DOHH2 (cell line): ENCODE measurements at regions not wholly inside any gene's neighbourhood (a gene's known extent, or its start where the extent isn't known, plus 50 kb on each side); places are given as distances from the start of the nearest gene placed in this dataset.

Experiments
- H3F3A ChIP-seq: fragments of 200-600 bp; sonication (generic), shearing (Covaris generic); 2 replicates; pipeline ENCODE4 v1.6.0; 2016; ENCODE audit warnings: antibody characterized with exemption, mild to moderate bottlenecking; ENCODE audit not compliant: control insufficient read depth, insufficient read depth
- H3K27ac ChIP-seq: fragments of 200-600 bp; sonication (generic); 2 replicates; pipeline ENCODE4 v1.5.1; 2014; ENCODE audit warnings: low read depth, mild to moderate bottlenecking, low read length, moderate library complexity
- H3K27me3 ChIP-seq: fragments of 200-600 bp; sonication (generic); 2 replicates; pipeline ENCODE4 v1.6.1; 2014; ENCODE audit warnings: mild to moderate bottlenecking, low read length, mixed read lengths; ENCODE audit not compliant: control insufficient read depth
- H3K36me3 ChIP-seq: fragments of 200-600 bp; sonication (generic); 2 replicates; pipeline ENCODE4 v1.6.1; 2014; ENCODE audit warnings: mild to moderate bottlenecking, low read length, moderate library complexity, mixed read lengths; ENCODE audit not compliant: control insufficient read depth
- H3K4me1 ChIP-seq: fragments of 200-600 bp; sonication (generic); 2 replicates; pipeline ENCODE4 v1.6.1; 2014; ENCODE audit warnings: mild to moderate bottlenecking, low read length, mixed read lengths; ENCODE audit not compliant: control insufficient read depth
- H3K4me2 ChIP-seq: fragments of 200-600 bp; sonication (generic); 2 replicates; pipeline ENCODE4 v1.6.0; 2014; ENCODE audit warnings: mild to moderate bottlenecking, low read length, moderate library complexity
- H3K4me3 ChIP-seq: fragments of 200-600 bp; sonication (generic); 2 replicates; pipeline ENCODE4 v1.5.1; 2014; ENCODE audit warnings: mild to moderate bottlenecking, low read length, mixed read lengths
- H3K79me2 ChIP-seq: fragments of 200-600 bp; sonication (generic); 2 replicates; pipeline ENCODE4 v1.6.1; 2014; ENCODE audit warnings: mild to moderate bottlenecking, low read length, mixed read lengths; ENCODE audit not compliant: control insufficient read depth
- H3K9me2 ChIP-seq: fragments of 200-600 bp; sonication (generic); replicated peaks from 2 replicates; pipeline ENCODE4 v1.6.1; 2014; ENCODE audit warnings: mild to moderate bottlenecking, low read length, mixed read lengths; ENCODE audit not compliant: control insufficient read depth
- H3K9me3 ChIP-seq: fragments of 200-600 bp; sonication (generic); 2 replicates; pipeline ENCODE4 v1.6.1; 2014; ENCODE audit warnings: antibody characterized with exemption, low read length, mixed read lengths; ENCODE audit not compliant: control insufficient read depth, insufficient read depth
- H4K20me1 ChIP-seq: fragments of 200-600 bp; sonication (generic); 2 replicates; pipeline ENCODE4 v1.6.0; 2014; ENCODE audit warnings: low read depth, mild to moderate bottlenecking, antibody characterized with exemption, low read length, moderate library complexity; ENCODE audit not compliant: control insufficient read depth, insufficient read depth
- CTCF ChIP-seq: fragments of 200-600 bp; sonication (generic); IDR thresholded peaks from one replicate; pipeline ENCODE4 v1.5.1; 2014; ENCODE audit warnings: antibody characterized with exemption, mild to moderate bottlenecking, low read depth, low read length; ENCODE audit not compliant: poor library complexity, severe bottlenecking
- EZH2phosphoT487 ChIP-seq: fragments of 200-600 bp; sonication (generic); IDR thresholded peaks from 2 replicates; pipeline ENCODE4 v1.6.1; 2017; ENCODE audit warnings: borderline replicate concordance, mild to moderate bottlenecking, antibody characterized with exemption, low read length, moderate library complexity, mixed read lengths

GRCh38 chr2:144706647-144707046, 186.7 kb upstream of the ZEB2 start:
- no peaks in the 10 kb centered on the region for H4K20me1 ChIP-seq
- H3K27ac ChIP-seq: no peak overlapping the region
- no peak overlapping the region for H3K4me3 ChIP-seq
- H3K4me2 ChIP-seq: no peak overlapping the region
- H3K9me3 ChIP-seq: peaks cover 16% of the 10 kb centered on the region
- no peak for TF ChIP-seq CTCF
- TF ChIP-seq EZH2phosphoT487: no peak
- H3K79me2 ChIP-seq: no peaks in the 10 kb centered on the region
- no peaks in the 10 kb centered on the region for H3K9me2 ChIP-seq
- peaks cover 12% of the 10 kb centered on the region for H3F3A ChIP-seq
- peaks cover 27% of the 10 kb centered on the region for H3K36me3 ChIP-seq
- H3K27me3 ChIP-seq: no peaks in the 10 kb centered on the region
- peaks cover 50% of the 10 kb centered on the region for H3K4me1 ChIP-seq

- Histone ChIP-seq H3K79me2 (no peaks in the 10 kb centered on the region), H3K27me3 (no peaks in the 10 kb centered on the region), H3K36me3 (peaks cover 37% of the 10 kb centered on the region), H3F3A (peaks cover 12% of the 10 kb centered on the region), H3K4me3 (peak overlapping the region; percentile 42), H4K20me1 (no peaks in the 10 kb centered on the region), H3K27ac (peak overlapping the region; percentile 95), H3K9me2 (no peaks in the 10 kb centered on the region), H3K4me1 (peaks cover 57% of the 10 kb centered on the region), H3K9me3 (peaks cover 21% of the 10 kb centered on the region), H3K4me2 (peak overlapping the region; percentile 60)
- TF ChIP-seq CTCF (no peak), EZH2phosphoT487 (no peak)
Observed at GRCh38 chr2:144705328-144706245, 185.7 kb upstream of the ZEB2 start.

- Histone ChIP-seq H3K27me3 (no peaks in the 10 kb centered on the region), H3F3A (peaks cover 12% of the 10 kb centered on the region), H3K36me3 (peaks cover 43% of the 10 kb centered on the region), H3K9me2 (no peaks in the 10 kb centered on the region), H4K20me1 (no peaks in the 10 kb centered on the region), H3K27ac (peak overlapping the region; percentile 95), H3K4me3 (peak overlapping the region; percentile 42), H3K79me2 (no peaks in the 10 kb centered on the region), H3K4me2 (peak overlapping the region; percentile 60), H3K4me1 (peaks cover 57% of the 10 kb centered on the region), H3K9me3 (peaks cover 25% of the 10 kb centered on the region; the same call in 1 of the 2 replicates)
- no peak for TF ChIP-seq CTCF
- TF ChIP-seq EZH2phosphoT487: no peak
Observed at GRCh38 chr2:144704709-144705095, 184.8 kb upstream of the ZEB2 start.
